HepG2 (cell line): ENCODE measurements at regions not wholly inside any gene's neighbourhood (a gene's known extent, or its start where the extent isn't known, plus 50 kb on each side); places are given as distances from the start of the nearest gene placed in this dataset.

Experiments
- ATAC-seq: fragments of 200-7000 bp; cut with Tn5 transposase; 3 replicates; pipeline ENCODE4 v1.9.1; 2020; ENCODE audit warnings: mild to moderate bottlenecking, moderate library complexity
- BruUV-seq: library from RNA; stranded (reverse); fragments of 400-500 nt; replicated peaks from 2 replicates; lab custom pipeline; 2021; lab: Mats Ljungman, UMichigan
- CTCF ChIA-PET: fragments of 300-600 bp; formaldehyde crosslinking; extraction: SDS; loops from one replicate; lab custom pipeline; 2021; ENCODE audit warnings: low total read pairs, inconsistent platforms, low intra/inter-chr PET ratio; lab: Yijun Ruan, JAX
- POLR2A ChIA-PET: fragments of 350-600 bp; sonication (Branson Sonifier 250); formaldehyde crosslinking; loops from one replicate; lab custom pipeline; 2020; ENCODE audit warnings: antibody characterized with exemption, inconsistent platforms; lab: Yijun Ruan, JAX
- DNase-seq: peaks from one replicate; pipeline ENCODE4 v3.0.0-alpha.2; 2015; ENCODE audit warnings: low spot score
- FAIRE-seq: peaks from 3 replicates; lab custom pipeline; 2011; peaks lifted over from hg19 to GRCh38; lab: Jason Lieb, UNC
- H2AFZ ChIP-seq: one replicate; pipeline ENCODE4 v1.6.1; 2011; ENCODE audit warnings: low read length, inconsistent platforms
- H3K27ac ChIP-seq: fragments of 300-600 bp; 3 replicates; pipeline ENCODE4 v1.8.0; 2011; ENCODE audit warnings: mixed run types, mild to moderate bottlenecking, mixed read lengths, low read length, inconsistent platforms; ENCODE audit not compliant: insufficient read depth; ENCODE audit errors: extremely low read length
- H3K27me3 ChIP-seq, 2 experiments: fragments of 200-600 bp in 1 of 2; 2 replicates in 1 of 2; 3 replicates in 1 of 2; pipeline versions ENCODE4 v1.6.0 to v1.8.0; 2011; ENCODE audit warnings: low read length in 2 of 2, mild to moderate bottlenecking in 2 of 2, moderate library complexity in 2 of 2, inconsistent platforms in 1 of 2; ENCODE audit not compliant: insufficient read depth in 2 of 2, control insufficient read depth in 1 of 2
- H3K36me3 ChIP-seq, 2 experiments: fragments of 200-600 bp in 1 of 2; replicated peaks in 1 of 2; 2 replicates in 1 of 2; 3 replicates in 1 of 2; pipeline versions ENCODE4 v1.5.1 to v1.8.0; 2011; ENCODE audit warnings: low read length in 2 of 2, inconsistent platforms in 1 of 2; ENCODE audit not compliant: insufficient read depth in 2 of 2, control insufficient read depth in 1 of 2
- H3K4me1 ChIP-seq: 2 replicates; pipeline ENCODE4 v1.5.1; 2012; ENCODE audit warnings: low read length, inconsistent platforms; ENCODE audit not compliant: insufficient read depth
- H3K4me2 ChIP-seq: 2 replicates; pipeline ENCODE4 v1.6.0; 2011; ENCODE audit warnings: low read depth, low read length, inconsistent platforms
- H3K4me3 ChIP-seq, 3 experiments: fragments of 200-600 bp in 1 of 3; sonication (generic), shearing (Covaris generic) in 1 of 3; replicated peaks in 1 of 3; 2 replicates each; pipeline ENCODE4 v1.5.1; 2011 to 2016; ENCODE audit warnings: low read length in 3 of 3, inconsistent platforms in 2 of 3, low read depth in 2 of 3, mild to moderate bottlenecking in 2 of 3, control low read depth in 1 of 3, mixed read lengths in 1 of 3; ENCODE audit not compliant: insufficient read depth in 1 of 3
- H3K79me2 ChIP-seq: one replicate; pipeline ENCODE4 v1.6.1; 2011; ENCODE audit warnings: low read length, inconsistent platforms; ENCODE audit not compliant: insufficient read depth
- H3K9ac ChIP-seq: 2 replicates; pipeline ENCODE4 v1.6.0; 2011; ENCODE audit warnings: mild to moderate bottlenecking, low read depth, low read length, inconsistent platforms; ENCODE audit not compliant: insufficient read depth
- H3K9me3 ChIP-seq: 2 replicates; pipeline ENCODE4 v1.5.1; 2012; ENCODE audit warnings: mild to moderate bottlenecking, low read length
- H4K20me1 ChIP-seq: 2 replicates; pipeline ENCODE4 v1.6.0; 2011; ENCODE audit warnings: inconsistent platforms, mild to moderate bottlenecking, low read length, moderate library complexity; ENCODE audit not compliant: insufficient read depth
- GABPB1 ChIP-seq: IDR thresholded peaks from 2 replicates; pipeline ENCODE4 v1.6.1; 2016; ENCODE audit warnings: mild to moderate bottlenecking, missing genetic modification reagents, moderate library complexity, missing compliant biosample characterization
- IRF2 ChIP-seq: IDR thresholded peaks from 2 replicates; pipeline ENCODE4 v1.6.1; 2018; ENCODE audit warnings: missing genetic modification reagents, missing compliant biosample characterization
- KAT8 ChIP-seq: IDR thresholded peaks from 2 replicates; pipeline ENCODE4 v1.6.1; 2016; ENCODE audit warnings: missing genetic modification reagents, missing compliant biosample characterization
- MIER2 ChIP-seq: IDR thresholded peaks from 2 replicates; pipeline ENCODE4 v1.6.1; 2016; ENCODE audit warnings: missing biosample characterization, missing genetic modification reagents
- NONO ChIP-seq, 2 experiments: fragments of 450-650 bp in 1 of 2; sonication (generic) in 1 of 2; formaldehyde crosslinking in 1 of 2; IDR thresholded peaks in 1 of 2; conservative IDR thresholded peaks in 1 of 2; 2 replicates each; pipeline versions ENCODE4 v1.6.1 to v1.8.0; 2017 to 2022; ENCODE audit warnings: mild to moderate bottlenecking in 1 of 2, missing genetic modification reagents in 1 of 2, moderate library complexity in 1 of 2
- NR2F6 ChIP-seq, 2 experiments: IDR thresholded peaks; 2 replicates each; pipeline ENCODE4 v1.6.1; 2016; ENCODE audit warnings: antibody characterized with exemption in 1 of 2, mild to moderate bottlenecking in 1 of 2
- RCOR2 ChIP-seq: IDR thresholded peaks from 2 replicates; pipeline ENCODE4 v1.6.1; 2016; ENCODE audit warnings: missing biosample characterization, missing genetic modification reagents
- SALL1 ChIP-seq: sonication (generic); formaldehyde crosslinking; IDR thresholded peaks from 2 replicates; pipeline ENCODE4 v1.8.0; 2022; ENCODE audit warnings: mild to moderate bottlenecking, missing genetic modification reagents
- SOX13 ChIP-seq, 3 experiments: fragments of 450-650 bp in 1 of 3; sonication (generic) in 1 of 3; formaldehyde crosslinking in 1 of 3; IDR thresholded peaks in 2 of 3; conservative IDR thresholded peaks in 1 of 3; 2 replicates each; pipeline versions ENCODE4 v1.5.0 to v1.6.1; 2016 to 2020; ENCODE audit warnings: antibody characterized with exemption in 1 of 3, mild to moderate bottlenecking in 1 of 3, missing compliant biosample characterization in 1 of 3, missing genetic modification reagents in 1 of 3, moderate library complexity in 1 of 3
- TBX3 ChIP-seq: fragments of 450-650 bp; IDR thresholded peaks from 2 replicates; pipeline ENCODE4 v1.6.1; 2017; ENCODE audit warnings: antibody characterized with exemption, mild to moderate bottlenecking, inconsistent platforms, borderline replicate concordance
- ZFP1 ChIP-seq: IDR thresholded peaks from 2 replicates; pipeline ENCODE4 v1.6.1; 2016
- ZNF264 ChIP-seq: sonication (generic); formaldehyde crosslinking; IDR thresholded peaks from 2 replicates; pipeline ENCODE4 v1.4.0; 2020; ENCODE audit warnings: missing genetic modification reagents
- ZNF614 ChIP-seq: IDR thresholded peaks from 2 replicates; pipeline ENCODE4 v1.6.1; 2018; ENCODE audit warnings: missing biosample characterization, missing genetic modification reagents, inconsistent platforms, borderline replicate concordance
- WGBS: methylation state at CpG from one replicate; pipeline ENCODE4 v1.1.6; 2017; ENCODE audit warnings: low lambda C conversion rate; 5-methylcytosine and 5-hydroxymethylcytosine counted together
- in situ Hi-C: cut with HindIII; loops from 2 replicates; pipeline ENCODE4 v1.10.0; 2017; ENCODE audit warnings: low pct_unique_long_range_greater_than_20kb; ENCODE audit not compliant: extremely low pct_ligation_motif_present
- intact Hi-C: fragments of 100-400 bp; cut with micrococcal nuclease; formaldehyde crosslinking; loops from one replicate; pipeline ENCODE4 v1.10.0; 2022; ENCODE audit not compliant: unreplicated experiment
- TF ChIP-seq, protein P1 (sequence below): sonication (generic); formaldehyde crosslinking; conservative IDR thresholded peaks from 2 replicates; pipeline ENCODE4 v1.4.0; 2020; ENCODE audit warnings: missing genetic modification reagents
- TF ChIP-seq, protein P2 (sequence below): IDR thresholded peaks from 2 replicates; pipeline ENCODE4 v1.6.1; 2016; ENCODE audit warnings: control low read depth
- TF ChIP-seq, protein P3 (sequence below): conservative IDR thresholded peaks from 2 replicates; pipeline ENCODE4 v1.6.1; 2018; ENCODE audit warnings: missing genetic modification reagents
- TF ChIP-seq, protein P4 (sequence below): sonication (generic); formaldehyde crosslinking; IDR thresholded peaks from 2 replicates; pipeline ENCODE4 v1.4.0; 2020; ENCODE audit warnings: mild to moderate bottlenecking, missing genetic modification reagents
- TF ChIP-seq, protein P5 (sequence below): sonication (generic); formaldehyde crosslinking; IDR thresholded peaks from 2 replicates; pipeline ENCODE4 v1.5.0; 2020; ENCODE audit warnings: missing genetic modification reagents

DNA sequence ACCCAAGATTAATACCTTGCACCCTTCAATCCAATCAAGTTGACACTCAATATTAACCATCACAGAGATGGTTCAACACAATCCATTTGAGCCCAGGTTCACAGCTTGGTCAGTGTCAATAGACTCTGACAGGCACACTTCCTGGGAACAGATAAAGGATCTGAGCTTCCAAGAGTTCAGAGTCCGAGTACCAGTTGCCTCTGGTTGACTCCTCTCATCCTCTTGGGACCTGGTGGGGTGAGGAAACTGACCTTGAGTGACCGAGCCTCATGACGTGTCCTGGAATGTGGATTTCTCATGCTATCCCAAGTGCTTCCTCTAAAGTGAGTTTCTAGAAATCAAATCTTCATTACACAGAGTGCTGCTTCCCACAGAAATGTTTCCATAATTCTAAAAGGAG, 162.0 kb downstream of the CYP26A1 start:
- Histone ChIP-seq H3K36me3 (no peaks in the 10 kb centered on the region), H2AFZ (no peak overlapping the region), H3K4me2 (peak overlapping the region; percentile 39), H3K27me3 (no peaks in the 10 kb centered on the region), H3K9me3 (no peaks in the 10 kb centered on the region), H3K9ac (no peak overlapping the region), H3K27ac (peak overlapping the region; percentile 58), H4K20me1 (no peaks in the 10 kb centered on the region), H3K4me3 (no peak overlapping the region), H3K4me1 (peaks cover 34% of the 10 kb centered on the region), H3K79me2 (no peaks in the 10 kb centered on the region)
- intact Hi-C loops = loop anchor here (5.0 kb wide), 1 partner anchor 52 kb away; no protein-coding TSS in a partner anchor
- peak; percentile 89 for DNase-seq
- ATAC-seq = peak; percentile 98
- BruUV-seq = no TSS peak
- in situ Hi-C loops = no loop called here
- ChIA-PET CTCF (no interaction called here), POLR2A (no interaction called here)
- 0% methylated on average over 3 of the region's 3 CpGs for WGBS
- peak; percentile 83 for FAIRE-seq
- TF ChIP-seq ZNF264 (CRISPR knock-in tag) (peak; percentile 64; the same call in 1 of the 2 replicates), SOX13 (IDR thresholded peaks at IDR 0.05) (no peak), SOX13 (CRISPR knock-in tag; conservative IDR thresholded peaks at IDR 0.05 in 1 of 2, IDR thresholded peaks at IDR 0.05 in 1 of 2) (peak in 1 of 2 experiments; percentile 64; a peak in 1 of 4 replicates), ZNF614 (CRISPR knock-in tag) (peak; percentile 89), GABPB1 (CRISPR knock-in tag) (peak; percentile 16; the same call in 1 of the 2 replicates), MIER2 (CRISPR knock-in tag) (peak; percentile 74; the same call in 1 of the 2 replicates), SALL1 (CRISPR knock-in tag) (peak; percentile 93), RCOR2 (CRISPR knock-in tag) (peak; percentile 35; the same call in 1 of the 2 replicates), ZFP1 (CRISPR knock-in tag) (0 out of 2 replicates have a peak, but pooled peaks have one; percentile 51), IRF2 (CRISPR knock-in tag) (peak; percentile 80), TBX3 (peak; percentile 23; the same call in 1 of the 2 replicates), KAT8 (CRISPR knock-in tag) (0 out of 2 replicates have a peak, but pooled peaks have one; percentile 20), NONO (IDR thresholded peaks at IDR 0.05) (no peak), NONO (CRISPR knock-in tag; conservative IDR thresholded peaks at IDR 0.05) (0 out of 2 replicates have a peak, but pooled peaks have one; percentile 26), NR2F6 (IDR thresholded peaks at IDR 0.05) (peak; percentile 53; the same call in 1 of the 2 replicates), NR2F6 (CRISPR knock-in tag; IDR thresholded peaks at IDR 0.05) (peak; percentile 75)
- TF ChIP-seq, protein P1, sequence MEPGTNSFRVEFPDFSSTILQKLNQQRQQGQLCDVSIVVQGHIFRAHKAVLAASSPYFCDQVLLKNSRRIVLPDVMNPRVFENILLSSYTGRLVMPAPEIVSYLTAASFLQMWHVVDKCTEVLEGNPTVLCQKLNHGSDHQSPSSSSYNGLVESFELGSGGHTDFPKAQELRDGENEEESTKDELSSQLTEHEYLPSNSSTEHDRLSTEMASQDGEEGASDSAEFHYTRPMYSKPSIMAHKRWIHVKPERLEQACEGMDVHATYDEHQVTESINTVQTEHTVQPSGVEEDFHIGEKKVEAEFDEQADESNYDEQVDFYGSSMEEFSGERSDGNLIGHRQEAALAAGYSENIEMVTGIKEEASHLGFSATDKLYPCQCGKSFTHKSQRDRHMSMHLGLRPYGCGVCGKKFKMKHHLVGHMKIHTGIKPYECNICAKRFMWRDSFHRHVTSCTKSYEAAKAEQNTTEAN (CRISPR knock-in tag) = no peak
- TF ChIP-seq, protein P2, sequence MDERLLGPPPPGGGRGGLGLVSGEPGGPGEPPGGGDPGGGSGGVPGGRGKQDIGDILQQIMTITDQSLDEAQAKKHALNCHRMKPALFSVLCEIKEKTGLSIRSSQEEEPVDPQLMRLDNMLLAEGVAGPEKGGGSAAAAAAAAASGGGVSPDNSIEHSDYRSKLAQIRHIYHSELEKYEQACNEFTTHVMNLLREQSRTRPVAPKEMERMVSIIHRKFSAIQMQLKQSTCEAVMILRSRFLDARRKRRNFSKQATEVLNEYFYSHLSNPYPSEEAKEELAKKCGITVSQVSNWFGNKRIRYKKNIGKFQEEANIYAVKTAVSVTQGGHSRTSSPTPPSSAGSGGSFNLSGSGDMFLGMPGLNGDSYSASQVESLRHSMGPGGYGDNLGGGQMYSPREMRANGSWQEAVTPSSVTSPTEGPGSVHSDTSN (CRISPR knock-in tag) = 0 out of 2 replicates have a peak, but pooled peaks have one; percentile 26
- TF ChIP-seq, protein P3, sequence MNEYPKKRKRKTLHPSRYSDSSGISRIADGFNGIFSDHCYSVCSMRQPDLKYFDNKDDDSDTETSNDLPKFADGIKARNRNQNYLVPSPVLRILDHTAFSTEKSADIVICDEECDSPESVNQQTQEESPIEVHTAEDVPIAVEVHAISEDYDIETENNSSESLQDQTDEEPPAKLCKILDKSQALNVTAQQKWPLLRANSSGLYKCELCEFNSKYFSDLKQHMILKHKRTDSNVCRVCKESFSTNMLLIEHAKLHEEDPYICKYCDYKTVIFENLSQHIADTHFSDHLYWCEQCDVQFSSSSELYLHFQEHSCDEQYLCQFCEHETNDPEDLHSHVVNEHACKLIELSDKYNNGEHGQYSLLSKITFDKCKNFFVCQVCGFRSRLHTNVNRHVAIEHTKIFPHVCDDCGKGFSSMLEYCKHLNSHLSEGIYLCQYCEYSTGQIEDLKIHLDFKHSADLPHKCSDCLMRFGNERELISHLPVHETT (CRISPR knock-in tag) = 0 out of 2 replicates have a peak, but pooled peaks have one; percentile 27
- TF ChIP-seq, protein P4, sequence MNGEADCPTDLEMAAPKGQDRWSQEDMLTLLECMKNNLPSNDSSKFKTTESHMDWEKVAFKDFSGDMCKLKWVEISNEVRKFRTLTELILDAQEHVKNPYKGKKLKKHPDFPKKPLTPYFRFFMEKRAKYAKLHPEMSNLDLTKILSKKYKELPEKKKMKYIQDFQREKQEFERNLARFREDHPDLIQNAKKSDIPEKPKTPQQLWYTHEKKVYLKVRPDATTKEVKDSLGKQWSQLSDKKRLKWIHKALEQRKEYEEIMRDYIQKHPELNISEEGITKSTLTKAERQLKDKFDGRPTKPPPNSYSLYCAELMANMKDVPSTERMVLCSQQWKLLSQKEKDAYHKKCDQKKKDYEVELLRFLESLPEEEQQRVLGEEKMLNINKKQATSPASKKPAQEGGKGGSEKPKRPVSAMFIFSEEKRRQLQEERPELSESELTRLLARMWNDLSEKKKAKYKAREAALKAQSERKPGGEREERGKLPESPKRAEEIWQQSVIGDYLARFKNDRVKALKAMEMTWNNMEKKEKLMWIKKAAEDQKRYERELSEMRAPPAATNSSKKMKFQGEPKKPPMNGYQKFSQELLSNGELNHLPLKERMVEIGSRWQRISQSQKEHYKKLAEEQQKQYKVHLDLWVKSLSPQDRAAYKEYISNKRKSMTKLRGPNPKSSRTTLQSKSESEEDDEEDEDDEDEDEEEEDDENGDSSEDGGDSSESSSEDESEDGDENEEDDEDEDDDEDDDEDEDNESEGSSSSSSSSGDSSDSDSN = no peak
- TF ChIP-seq, protein P5, sequence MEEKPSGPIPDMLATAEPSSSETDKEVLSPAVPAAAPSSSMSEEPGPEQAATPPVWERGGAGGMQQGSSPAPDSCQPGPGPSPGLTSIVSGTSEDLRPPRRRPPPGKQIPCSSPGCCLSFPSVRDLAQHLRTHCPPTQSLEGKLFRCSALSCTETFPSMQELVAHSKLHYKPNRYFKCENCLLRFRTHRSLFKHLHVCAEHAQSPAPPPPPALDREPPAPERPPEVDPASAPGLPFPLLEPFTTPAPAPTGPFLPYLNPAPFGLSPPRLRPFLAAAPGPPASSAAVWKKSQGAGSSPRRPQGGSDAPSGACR (CRISPR knock-in tag) = 0 out of 2 replicates have a peak, but pooled peaks have one; percentile 38
